Stimulated activated CD4-positive, alpha-beta T cell treated with anti-CD3 and anti-CD28 coated beads, Interleukin-1b, Interleukin-23, amount 100 ng/mL, for 48 hours (primary cell): ENCODE measurements at regions not wholly inside any gene's neighbourhood (a gene's known extent, or its start where the extent isn't known, plus 50 kb on each side); places are given as distances from the start of the nearest gene placed in this dataset.
"Not testable (repeated sequence)": the region's sequence is repeated elsewhere in the genome, so short reads cannot be mapped to it uniquely, and the experiment has no call there.

Experiments
- DNase-seq: peaks from one replicate; pipeline ENCODE4 v3.0.0-alpha.2; 2020

DNA sequence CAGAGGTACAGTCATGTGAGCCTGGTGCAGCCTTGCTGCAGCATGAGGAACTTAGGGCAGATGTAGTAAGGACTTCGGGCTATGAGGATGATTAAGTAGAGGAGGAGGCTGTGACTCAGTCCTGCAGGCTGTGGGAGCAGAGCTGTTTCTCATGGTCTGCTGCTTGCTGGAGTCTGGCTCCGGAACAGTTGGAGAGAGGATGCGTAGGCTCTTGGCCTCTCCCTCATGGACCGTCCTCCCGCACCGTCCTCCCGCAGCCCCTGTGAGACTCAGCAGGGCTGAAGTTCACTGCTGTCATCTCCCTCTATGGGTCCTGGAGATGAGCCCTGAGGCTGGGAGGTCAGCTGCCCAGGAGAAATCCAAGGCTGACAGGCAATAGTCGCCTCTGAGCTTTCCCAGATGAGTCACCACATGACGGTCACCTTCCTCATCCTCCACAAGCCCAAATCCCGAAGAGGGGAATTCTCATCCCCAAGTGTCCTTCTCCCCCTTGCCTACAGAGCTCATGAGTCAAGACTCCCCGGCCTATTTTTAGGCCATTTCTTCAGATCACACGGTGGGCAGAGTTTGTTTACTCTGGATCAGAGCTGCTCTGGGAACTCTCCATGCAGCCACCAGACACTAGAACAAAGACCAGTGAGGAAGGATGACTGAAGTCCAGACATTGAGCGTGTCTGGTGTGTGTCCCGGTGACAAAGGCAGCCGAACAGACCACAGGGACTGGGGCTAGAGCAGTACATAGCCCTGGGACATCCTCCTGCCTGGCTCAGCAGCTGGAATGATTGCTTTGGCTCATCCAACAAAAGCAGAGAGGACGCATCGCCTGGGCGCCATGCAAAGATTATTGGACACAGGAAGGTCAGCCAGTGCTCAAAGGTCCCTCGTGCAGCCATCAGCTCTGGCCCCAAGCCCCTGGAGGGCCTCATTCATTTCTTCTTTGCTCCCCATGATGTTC, 134.5 kb downstream of the NPIPB11 start:
- DNase-seq = not testable (repeated sequence)

GRCh38 chr16:29270923-29271322, 135.6 kb downstream of the NPIPB11 start:
- DNase-seq = not testable (repeated sequence)

DNA sequence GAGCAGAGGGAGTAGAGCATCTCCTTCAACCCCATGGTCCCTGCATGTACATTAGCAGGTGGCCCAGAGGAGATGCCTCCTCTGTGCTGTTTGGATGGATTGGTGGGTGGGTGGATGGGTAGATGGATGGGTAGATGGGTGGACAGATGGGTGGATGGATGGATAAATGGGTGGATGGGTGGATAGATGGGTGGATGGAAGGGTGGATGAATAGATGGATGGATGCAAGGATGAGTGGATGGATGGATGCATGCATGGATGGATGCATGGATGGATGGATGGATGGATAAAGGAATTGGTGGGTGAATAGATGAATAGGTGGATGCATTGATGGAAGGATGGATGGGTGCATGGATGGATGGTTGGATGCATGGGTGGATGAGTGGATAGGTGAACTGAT, 136.5 kb downstream of the NPIPB11 start:
- DNase-seq = not testable (repeated sequence)

DNA sequence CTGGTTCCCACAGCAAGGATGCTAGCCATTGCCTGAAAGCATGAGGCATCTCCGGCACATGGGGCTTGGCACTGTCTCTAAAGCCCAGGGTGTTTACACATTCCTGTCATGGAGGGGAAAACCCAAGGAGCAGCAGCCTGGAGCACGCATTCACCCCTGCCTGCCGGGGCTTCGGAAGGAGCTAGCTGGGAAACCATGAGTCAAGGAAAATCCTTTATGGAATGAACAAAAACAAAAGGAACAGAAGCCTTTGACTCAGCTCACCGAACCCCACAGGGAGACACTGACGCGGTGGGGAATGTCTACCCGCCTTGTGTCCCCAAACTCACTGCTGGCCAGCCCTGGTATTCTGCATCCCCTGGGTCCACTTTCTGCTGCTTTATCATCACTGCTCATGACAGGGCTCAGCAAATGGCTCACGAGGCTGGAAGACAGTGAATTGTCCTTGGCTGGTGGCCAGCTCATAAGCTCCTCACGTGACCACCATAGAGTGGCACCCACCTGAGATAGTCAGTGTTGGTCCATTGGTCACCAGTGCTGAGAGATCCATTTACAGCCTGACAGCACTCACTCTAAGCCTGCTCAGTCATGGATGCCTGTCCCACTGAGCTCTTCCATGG, 137.2 kb downstream of the NPIPB11 start:
- not testable (repeated sequence) for DNase-seq

GRCh38 chr16:29268785-29269191, 137.7 kb downstream of the NPIPB11 start:
- DNase-seq = not testable (repeated sequence)

DNA sequence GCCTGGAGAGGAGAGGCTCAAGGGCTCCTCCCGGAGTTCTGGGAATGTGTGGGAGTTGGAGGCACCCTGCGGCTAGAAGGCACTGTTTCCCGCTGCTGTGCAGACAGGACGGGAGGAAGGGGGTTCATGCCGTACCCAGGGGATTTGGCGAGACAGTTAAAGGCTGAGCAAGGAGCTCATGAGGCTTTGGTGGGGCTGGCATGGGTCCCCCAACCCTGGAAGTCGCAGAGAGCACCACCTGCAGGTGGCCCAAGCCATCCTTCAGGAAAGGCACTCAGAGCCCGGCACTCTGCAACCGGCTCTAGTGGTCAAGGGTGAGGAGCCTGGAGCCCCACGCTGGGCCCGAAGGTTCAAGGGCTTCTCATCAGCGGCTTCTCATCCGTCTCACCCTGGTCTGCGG, 138.2 kb downstream of the NPIPB11 start:
- not testable (repeated sequence) for DNase-seq

DNA sequence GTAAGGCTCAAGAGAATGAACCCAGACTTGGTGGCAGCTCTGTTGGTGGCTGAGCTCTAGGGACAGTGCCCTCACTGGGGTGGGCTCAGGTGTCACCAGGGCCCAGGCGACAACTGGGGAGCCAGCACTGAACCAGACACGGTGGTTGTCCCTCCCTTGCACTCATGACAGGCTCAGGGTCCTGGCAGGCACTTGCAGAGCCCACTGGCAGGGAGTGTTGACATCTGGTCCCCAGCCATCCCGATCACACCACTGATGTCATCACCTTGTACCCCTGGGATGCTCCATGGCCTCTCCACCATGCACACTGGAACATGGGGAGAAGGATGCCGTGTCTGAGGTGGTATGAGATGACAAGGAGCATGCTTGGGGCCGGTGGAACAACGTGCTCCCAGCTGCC, 138.6 kb downstream of the NPIPB11 start:
- DNase-seq = not testable (repeated sequence)

DNA sequence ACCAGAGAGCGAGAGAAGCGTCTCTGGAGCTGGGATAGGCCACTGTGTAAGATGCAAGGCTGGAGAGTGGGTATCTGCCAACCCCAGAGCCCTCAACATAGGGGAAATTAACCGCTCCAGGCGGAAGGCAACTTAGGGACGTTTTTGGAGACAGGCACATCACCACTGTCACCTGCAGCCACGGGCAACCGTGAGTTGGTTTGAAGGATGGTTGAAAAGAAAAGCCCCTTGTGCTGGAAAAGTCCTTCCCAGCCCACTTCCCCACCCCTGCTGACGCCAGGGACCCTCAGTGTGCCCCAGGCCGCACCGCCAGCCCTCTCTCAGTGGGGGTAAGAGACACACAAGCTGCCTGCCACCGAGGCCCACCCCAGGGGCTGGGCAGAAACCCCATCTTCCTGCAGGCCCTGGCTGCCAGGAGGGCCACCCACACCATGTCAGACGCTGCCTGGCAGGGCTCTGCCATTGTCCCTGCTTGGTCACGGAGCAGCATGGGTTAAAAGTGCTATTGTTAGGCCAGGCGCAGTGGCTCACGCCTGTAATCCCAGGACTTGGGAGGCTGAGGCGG, 139.4 kb downstream of the NPIPB11 start:
- not testable (repeated sequence) for DNase-seq

- not testable (repeated sequence) for DNase-seq
Measured at GRCh38 chr16:29266612-29267011, 139.9 kb downstream of the NPIPB11 start.

DNA sequence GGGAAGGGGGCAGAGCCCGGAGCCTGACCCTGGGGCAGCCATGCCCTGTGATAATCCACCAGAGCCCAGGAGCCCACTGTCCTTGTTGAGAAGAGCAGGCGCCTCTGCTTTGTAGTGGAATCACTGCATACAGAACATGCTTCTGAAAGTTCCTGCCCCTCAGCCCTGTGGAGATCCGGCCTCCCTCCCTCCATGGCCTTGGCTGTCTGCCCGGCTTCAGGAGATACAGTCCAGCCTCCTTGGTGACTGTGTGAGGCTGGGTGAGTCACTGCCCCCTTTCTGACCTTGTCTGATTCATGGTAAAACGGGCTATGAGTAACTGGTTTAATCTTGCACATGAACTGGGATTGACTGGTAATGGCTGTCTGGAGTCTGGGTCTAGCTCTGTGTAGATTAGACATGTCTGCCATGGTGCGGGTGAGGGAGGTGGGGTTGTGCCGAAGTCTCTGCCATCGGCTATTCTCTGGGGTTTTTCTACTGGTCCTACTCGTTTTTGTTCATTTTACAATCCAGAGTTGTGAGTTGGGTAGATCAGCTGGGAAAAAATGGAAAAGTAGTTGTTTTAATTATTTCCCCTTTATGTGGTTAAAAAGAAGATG, 141.2 kb downstream of the NPIPB11 start:
- DNase-seq = peak; percentile 36

DNA sequence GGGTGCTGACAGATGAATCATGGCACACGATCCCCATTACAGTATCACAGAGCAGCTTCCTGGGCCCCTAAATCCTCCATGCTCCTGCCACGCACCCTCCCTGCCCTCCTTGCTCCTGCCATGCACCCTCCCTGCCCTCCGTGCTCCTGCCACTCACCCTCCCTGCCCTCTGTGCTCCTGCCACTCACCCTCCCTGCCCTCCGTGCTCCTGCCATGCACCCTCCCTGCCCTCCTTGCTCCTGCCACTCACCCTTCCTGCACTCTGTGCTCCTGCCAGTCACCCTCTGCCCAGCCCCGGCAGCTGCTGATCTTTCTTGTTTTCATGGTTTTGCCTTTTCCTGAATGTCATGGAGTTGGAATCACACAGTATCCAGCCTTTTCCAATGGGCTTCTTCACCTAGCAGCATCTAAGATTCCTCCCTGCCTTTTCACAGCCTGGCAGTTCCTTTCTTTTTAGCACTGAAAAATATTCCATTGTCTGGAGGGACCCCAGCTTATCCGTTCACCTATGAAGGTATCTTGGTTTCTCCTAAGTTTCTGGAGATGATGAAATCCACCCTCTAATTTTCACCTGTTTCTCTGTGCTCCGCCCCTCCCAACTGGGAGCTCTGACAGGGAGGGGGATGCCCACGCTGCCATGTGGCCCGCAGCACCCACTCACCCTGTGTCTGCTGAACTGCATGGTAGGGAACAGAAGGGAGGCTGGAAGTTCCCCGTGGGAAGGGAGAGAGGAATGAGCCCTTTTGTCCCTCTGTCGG, 142.3 kb downstream of the NPIPB11 start:
- not testable (repeated sequence) for DNase-seq

GRCh38 chr16:29262725-29263124, 143.8 kb downstream of the NPIPB11 start:
- DNase-seq = not testable (repeated sequence)

GRCh38 chr16:29261427-29262248, 144.9 kb downstream of the NPIPB11 start:
- not testable (repeated sequence) for DNase-seq

DNA sequence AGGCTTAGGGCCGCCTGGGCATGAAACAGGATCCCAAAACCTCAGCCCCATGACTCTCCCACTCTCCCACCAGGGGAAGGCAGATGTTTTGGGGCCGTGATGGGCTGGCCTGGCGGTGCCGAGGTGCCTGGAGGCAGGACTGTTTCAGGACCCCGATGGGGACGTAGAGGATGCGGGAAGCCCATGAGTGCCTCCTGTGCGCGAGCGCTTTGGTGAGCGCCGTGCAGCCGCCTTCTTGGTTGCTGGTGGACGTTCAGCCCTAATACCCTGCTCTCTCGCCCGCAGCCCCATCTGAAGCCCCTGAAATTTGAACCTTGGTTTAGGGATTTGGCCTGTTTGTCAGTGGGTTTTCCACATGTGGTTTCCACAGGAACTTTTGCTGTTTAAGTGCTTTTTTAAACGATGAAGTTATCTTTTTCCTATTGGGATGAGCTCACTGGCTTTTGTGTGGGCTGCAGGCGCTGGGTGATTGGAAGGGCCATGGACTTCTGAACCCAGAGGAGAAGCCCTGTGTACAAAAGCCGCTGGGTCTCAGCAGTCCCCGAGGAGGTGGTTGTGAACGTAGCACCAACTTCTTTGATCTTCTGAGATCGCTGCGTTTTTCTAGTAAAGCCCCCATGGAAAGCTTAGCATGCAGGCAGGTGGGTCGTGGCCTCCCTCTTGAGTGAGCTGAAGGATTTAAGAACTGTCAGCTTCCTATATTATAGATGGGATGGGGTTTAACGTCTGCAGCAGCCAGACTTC, 145.7 kb downstream of the NPIPB11 start:
- not testable (repeated sequence) for DNase-seq

- not testable (repeated sequence) for DNase-seq
Measured at GRCh38 chr16:29259635-29260457, 146.7 kb downstream of the NPIPB11 start.

DNA sequence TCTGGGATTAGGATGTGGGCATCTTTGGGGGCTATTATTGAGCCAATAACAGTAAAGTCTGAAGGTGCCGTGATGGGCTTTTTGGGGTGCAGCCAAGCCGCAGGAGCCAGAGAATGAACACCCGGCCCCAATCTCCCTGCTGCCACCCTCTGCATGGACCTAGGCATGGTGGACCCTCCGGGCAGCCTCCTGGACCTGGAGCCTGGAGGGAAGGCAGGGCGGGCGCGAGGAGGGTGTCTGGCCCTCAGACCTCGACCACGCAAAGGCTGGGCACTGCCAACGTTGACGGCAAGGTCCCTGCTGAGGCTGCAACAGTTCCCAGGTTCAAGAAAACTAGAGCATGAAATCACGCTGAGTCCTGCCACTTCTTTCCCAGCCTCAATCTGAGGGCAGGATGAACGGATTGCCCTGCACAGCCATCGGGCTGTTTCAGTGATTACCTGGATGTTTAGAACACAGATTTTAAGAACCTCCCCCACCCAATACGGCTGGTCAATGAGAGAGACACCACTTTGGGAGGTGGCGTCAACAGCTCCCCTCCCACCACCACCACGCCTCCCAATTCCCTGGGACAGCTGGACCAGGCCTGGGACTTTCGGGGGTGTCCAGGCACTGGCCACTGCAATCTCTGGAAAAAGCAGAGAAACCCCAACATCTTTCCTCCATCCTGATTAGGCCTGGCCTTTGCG, 147.4 kb downstream of the NPIPB11 start:
- DNase-seq = not testable (repeated sequence)

GRCh38 chr16:29257419-29258336, 148.8 kb downstream of the NPIPB11 start:
- DNase-seq = not testable (repeated sequence)

- DNase-seq = no peak
Measured at GRCh38 chr16:29256501-29256981, 150.0 kb downstream of the NPIPB11 start.
